CD14-positive monocyte (primary cell): ENCODE measurements at regions not wholly inside any gene's neighbourhood (a gene's known extent, or its start where the extent isn't known, plus 50 kb on each side); places are given as distances from the start of the nearest gene placed in this dataset.

Experiments
- DNase-seq, 3 donors: peaks; one replicate each; pipeline ENCODE4 v3.0.0-alpha.2; 2011 to 2022
- H2AFZ ChIP-seq: 2 replicates; pipeline ENCODE4 v1.6.0; 2012; ENCODE audit warnings: mild to moderate bottlenecking, low read depth, low read length, inconsistent platforms; ENCODE audit not compliant: insufficient read depth, poor library complexity, severe bottlenecking
- H3K27ac ChIP-seq, 2 donors: 1 replicate in 1 of 2; 2 replicates in 1 of 2; pipeline ENCODE4 v1.5.1; 2012 to 2013; ENCODE audit warnings: low read length in 2 of 2, control low read depth in 1 of 2, inconsistent platforms in 1 of 2, low read depth in 1 of 2, mild to moderate bottlenecking in 1 of 2
- H3K27me3 ChIP-seq, 2 donors: one replicate each; pipeline versions ENCODE4 v1.6.0 to v1.6.1; 2011 to 2013; ENCODE audit warnings: low read length in 2 of 2; ENCODE audit not compliant: control insufficient read depth in 2 of 2, insufficient read depth in 2 of 2
- H3K36me3 ChIP-seq, 2 donors: replicated peaks in 1 of 2; 1 replicate in 1 of 2; 2 replicates in 1 of 2; pipeline versions ENCODE4 v1.5.1 to v1.6.1; 2012 to 2013; ENCODE audit warnings: low read length in 2 of 2, control low read depth in 1 of 2, inconsistent platforms in 1 of 2, mild to moderate bottlenecking in 1 of 2; ENCODE audit not compliant: insufficient read depth in 2 of 2, control insufficient read depth in 1 of 2
- H3K4me1 ChIP-seq, 2 donors: 1 replicate in 1 of 2; 2 replicates in 1 of 2; pipeline versions ENCODE4 v1.5.1 to v1.6.1; 2012 to 2013; ENCODE audit warnings: low read length in 2 of 2, control low read depth in 1 of 2, inconsistent platforms in 1 of 2, mild to moderate bottlenecking in 1 of 2, moderate library complexity in 1 of 2; ENCODE audit not compliant: insufficient read depth in 2 of 2, control insufficient read depth in 1 of 2
- H3K4me2 ChIP-seq: replicated peaks from 2 replicates; pipeline ENCODE3; 2012; ENCODE audit warnings: low read length, moderate library complexity, mild to moderate bottlenecking; ENCODE audit not compliant: poor library complexity, severe bottlenecking; ENCODE audit errors: extremely low read depth
- H3K4me3 ChIP-seq, 3 experiments: fragments of 200-600 bp in 1 of 3; sonication (generic) in 1 of 3; replicated peaks in 1 of 3; 1 replicate in 2 of 3; 2 replicates in 1 of 3; pipeline ENCODE4 v1.5.1; 2011 to 2013; ENCODE audit warnings: low read length in 3 of 3, mild to moderate bottlenecking in 3 of 3, control low read depth in 2 of 3, low read depth in 2 of 3, inconsistent platforms in 1 of 3, moderate library complexity in 1 of 3
- H3K79me2 ChIP-seq: 2 replicates; pipeline ENCODE4 v1.6.0; 2012; ENCODE audit warnings: mild to moderate bottlenecking, control low read depth, inconsistent platforms, low read length, moderate library complexity; ENCODE audit not compliant: insufficient read depth
- H3K9ac ChIP-seq: 2 replicates; pipeline ENCODE4 v1.6.0; 2017; ENCODE audit warnings: low read length, mild to moderate bottlenecking; ENCODE audit not compliant: insufficient read depth, poor library complexity, severe bottlenecking
- H3K9me3 ChIP-seq, 2 donors: replicated peaks in 1 of 2; 1 replicate in 1 of 2; 2 replicates in 1 of 2; pipeline versions ENCODE4 v1.5.1 to v1.6.1; 2012 to 2013; ENCODE audit warnings: low read length in 2 of 2, control low read depth in 1 of 2; ENCODE audit not compliant: control insufficient read depth in 1 of 2, insufficient read depth in 1 of 2
- H4K20me1 ChIP-seq: 2 replicates; pipeline ENCODE4 v1.6.0; 2012; ENCODE audit warnings: mild to moderate bottlenecking, low read length, control low read depth, moderate library complexity; ENCODE audit not compliant: insufficient read depth
- H3K27ac Mint-ChIP-seq, 7 donors: one replicate each; pipeline ENCODE4 v1.8.0; 2020; ENCODE audit warnings: mild to moderate bottlenecking in 7 of 7, mixed read lengths in 7 of 7, moderate library complexity in 6 of 7, inconsistent platforms in 2 of 7
- H3K27me3 Mint-ChIP-seq, 3 donors: one replicate each; pipeline ENCODE4 v1.8.0; 2021 to 2022; ENCODE audit warnings: low read depth in 3 of 3, mild to moderate bottlenecking in 3 of 3, mixed read lengths in 3 of 3, moderate library complexity in 3 of 3, inconsistent platforms in 1 of 3
- H3K36me3 Mint-ChIP-seq, 2 donors: one replicate each; pipeline ENCODE4 v1.8.0; 2020; ENCODE audit warnings: mixed read lengths in 2 of 2, inconsistent platforms in 1 of 2, mild to moderate bottlenecking in 1 of 2
- H3K4me1 Mint-ChIP-seq: one replicate; pipeline ENCODE4 v1.8.0; 2020; ENCODE audit warnings: mild to moderate bottlenecking, mixed read lengths
- H3K4me3 Mint-ChIP-seq, 2 donors: one replicate each; pipeline ENCODE4 v1.8.0; 2020; ENCODE audit warnings: mild to moderate bottlenecking in 2 of 2, mixed read lengths in 2 of 2, moderate library complexity in 1 of 2
- H3K9me3 Mint-ChIP-seq, 7 donors: one replicate each; pipeline ENCODE4 v1.8.0; 2020 to 2022; ENCODE audit warnings: mixed read lengths in 7 of 7, mild to moderate bottlenecking in 6 of 7, moderate library complexity in 6 of 7, inconsistent platforms in 2 of 7
- WGBS: methylation state at CpG from one replicate; pipeline ENCODE4 v1.1.5; 2013; ENCODE audit warnings: missing lambda C conversion rate; ENCODE audit not compliant: insufficient coverage; 5-methylcytosine and 5-hydroxymethylcytosine counted together
- intact Hi-C, 2 donors: fragments of 100-400 bp; cut with micrococcal nuclease; formaldehyde crosslinking; loops; one replicate each; pipeline versions ENCODE4 v1.15.0 to v1.15.1; 2023
- TF ChIP-seq, protein P1 (sequence below): fragments of 200-600 bp; IDR thresholded peaks from one replicate; pipeline ENCODE4 v1.8.0; 2022; ENCODE audit warnings: antibody characterized with exemption, mild to moderate bottlenecking

DNA sequence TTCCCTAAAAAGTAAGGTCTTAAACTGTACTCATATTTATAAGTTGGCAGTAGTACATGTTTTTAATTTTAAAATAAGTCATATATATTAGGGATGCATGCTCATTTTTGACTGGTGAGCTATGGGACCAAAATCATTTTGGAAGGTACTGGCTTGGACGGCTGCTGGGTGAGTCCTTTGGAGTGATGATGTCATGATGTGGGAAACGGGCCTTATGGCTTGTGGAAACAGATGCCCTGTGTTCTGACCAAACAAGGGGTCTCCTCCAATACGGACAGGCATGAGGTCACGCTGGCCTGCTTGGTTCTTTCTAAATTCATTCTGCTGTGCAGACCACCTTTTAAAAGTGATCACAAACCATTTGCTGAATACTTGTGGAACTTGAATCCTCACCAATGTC, 109.2 kb upstream of the MGAT5 start:
- 97% methylated on average over 4 of the region's 4 CpGs for WGBS
- no peak overlapping the region for H3K4me2 ChIP-seq
- TF ChIP-seq, protein P1, sequence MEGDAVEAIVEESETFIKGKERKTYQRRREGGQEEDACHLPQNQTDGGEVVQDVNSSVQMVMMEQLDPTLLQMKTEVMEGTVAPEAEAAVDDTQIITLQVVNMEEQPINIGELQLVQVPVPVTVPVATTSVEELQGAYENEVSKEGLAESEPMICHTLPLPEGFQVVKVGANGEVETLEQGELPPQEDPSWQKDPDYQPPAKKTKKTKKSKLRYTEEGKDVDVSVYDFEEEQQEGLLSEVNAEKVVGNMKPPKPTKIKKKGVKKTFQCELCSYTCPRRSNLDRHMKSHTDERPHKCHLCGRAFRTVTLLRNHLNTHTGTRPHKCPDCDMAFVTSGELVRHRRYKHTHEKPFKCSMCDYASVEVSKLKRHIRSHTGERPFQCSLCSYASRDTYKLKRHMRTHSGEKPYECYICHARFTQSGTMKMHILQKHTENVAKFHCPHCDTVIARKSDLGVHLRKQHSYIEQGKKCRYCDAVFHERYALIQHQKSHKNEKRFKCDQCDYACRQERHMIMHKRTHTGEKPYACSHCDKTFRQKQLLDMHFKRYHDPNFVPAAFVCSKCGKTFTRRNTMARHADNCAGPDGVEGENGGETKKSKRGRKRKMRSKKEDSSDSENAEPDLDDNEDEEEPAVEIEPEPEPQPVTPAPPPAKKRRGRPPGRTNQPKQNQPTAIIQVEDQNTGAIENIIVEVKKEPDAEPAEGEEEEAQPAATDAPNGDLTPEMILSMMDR, result no peak
- H3K27me3 ChIP-seq, result no peaks in the 10 kb centered on the region
- H3K36me3 ChIP-seq, result peaks cover 0 to 6% of the 10 kb centered on the region in 2 donors
- Mint-ChIP-seq H3K27me3 (peaks cover 0 to 3% (median 0%) of the 10 kb centered on the region in 3 donors), H3K27ac (no peak overlapping the region), H3K4me3 (no peak overlapping the region), H3K36me3 (peaks cover 11 to 22% of the 10 kb centered on the region in 2 donors), H3K4me1 (peaks cover 41% of the 10 kb centered on the region), H3K9me3 (no peaks in the 10 kb centered on the region)
- intact Hi-C loops, result no loop called here
- peaks cover 73% of the 10 kb centered on the region for H3K79me2 ChIP-seq
- no peak overlapping the region for H3K4me3 ChIP-seq
- H3K9me3 ChIP-seq, result no peaks in the 10 kb centered on the region
- H3K4me1 ChIP-seq, result peaks cover 13 to 19% of the 10 kb centered on the region in 2 donors
- H2AFZ ChIP-seq, result no peak overlapping the region
- H4K20me1 ChIP-seq, result peaks cover 57% of the 10 kb centered on the region
- no peak for DNase-seq
- H3K27ac ChIP-seq, result no peak overlapping the region
- no peak overlapping the region for H3K9ac ChIP-seq

DNA sequence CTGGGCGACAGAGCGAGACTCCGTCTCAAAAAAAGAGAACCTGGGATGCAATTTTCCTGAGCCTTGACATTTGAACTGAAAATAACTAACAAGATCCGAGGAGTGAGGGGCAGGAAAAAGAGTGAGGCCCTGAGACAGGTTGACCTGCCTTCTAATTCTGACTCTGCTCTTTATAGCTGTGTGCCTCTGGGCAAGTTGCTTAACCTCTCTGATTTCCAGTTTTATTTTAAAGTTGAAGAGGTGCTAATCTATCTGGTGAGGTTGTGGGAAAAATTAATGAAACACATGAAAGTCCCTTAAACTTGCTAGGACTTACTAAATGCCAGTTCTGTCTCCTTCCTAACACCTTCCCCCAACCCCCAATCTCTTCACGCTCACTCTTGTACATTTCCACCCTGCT, 108.4 kb upstream of the MGAT5 start:
- Histone ChIP-seq H3K27ac (no peak overlapping the region), H3K9ac (no peak overlapping the region), H3K27me3 (no peaks in the 10 kb centered on the region), H2AFZ (no peak overlapping the region), H3K4me3 (no peak overlapping the region), H3K4me1 (peaks cover 7 to 10% of the 10 kb centered on the region in 2 donors), H3K36me3 (peaks cover 0 to 6% of the 10 kb centered on the region in 2 donors), H4K20me1 (peaks cover 60% of the 10 kb centered on the region), H3K79me2 (peaks cover 68% of the 10 kb centered on the region), H3K4me2 (no peak overlapping the region), H3K9me3 (no peaks in the 10 kb centered on the region)
- no peak for DNase-seq
- Mint-ChIP-seq H3K4me1 (peaks cover 35% of the 10 kb centered on the region), H3K9me3 (no peaks in the 10 kb centered on the region), H3K36me3 (peaks cover 11 to 22% of the 10 kb centered on the region in 2 donors), H3K27me3 (peaks cover 0 to 3% (median 0%) of the 10 kb centered on the region in 3 donors), H3K27ac (peak overlapping the region in 1 of 7 donors; percentile 37), H3K4me3 (no peak overlapping the region)
- 93% methylated on average over 3 of the region's 5 CpGs for WGBS
- intact Hi-C loops, result no loop called here
- TF ChIP-seq, protein P1, result no peak
